ENCODE measurements at regions not wholly inside any gene's neighbourhood (a gene's known extent, or its start where the extent isn't known, plus 50 kb on each side); places are given as distances from the start of the nearest gene placed in this dataset.

GRCh38 chr11:45022294-45023064 is 71.8 kb upstream of the TP53I11 start:
- no peaks in the 10 kb centered on the region for H3K27me3 ChIP-seq (ENCODE audit: control insufficient read depth, insufficient read depth, low read length)
- H3K9me3 ChIP-seq (ENCODE audit: control insufficient read depth in 2 of 3, insufficient read depth in 1 of 3, low read length in 3 of 3) = no peaks in the 10 kb centered on the region
- H3K4me1 ChIP-seq (ENCODE audit: control insufficient read depth in 2 of 3, insufficient read depth in 2 of 3, low read depth in 1 of 3, low read length in 3 of 3) = peaks cover 0 to 9% (median 0%) of the 10 kb centered on the region in 3 donors
- H3K4me3 ChIP-seq (ENCODE audit: low read length in 3 of 3) = no peak overlapping the region
- no peaks in the 10 kb centered on the region for H3K36me3 ChIP-seq (ENCODE audit: control insufficient read depth in 2 of 3, insufficient read depth in 3 of 3, low read length in 3 of 3)
- DNase-seq (peak in 3 of 5 donors; percentile 16 to 51 (median 24)), FAIRE-seq (no peak)
- TF ChIP-seq, protein P1, sequence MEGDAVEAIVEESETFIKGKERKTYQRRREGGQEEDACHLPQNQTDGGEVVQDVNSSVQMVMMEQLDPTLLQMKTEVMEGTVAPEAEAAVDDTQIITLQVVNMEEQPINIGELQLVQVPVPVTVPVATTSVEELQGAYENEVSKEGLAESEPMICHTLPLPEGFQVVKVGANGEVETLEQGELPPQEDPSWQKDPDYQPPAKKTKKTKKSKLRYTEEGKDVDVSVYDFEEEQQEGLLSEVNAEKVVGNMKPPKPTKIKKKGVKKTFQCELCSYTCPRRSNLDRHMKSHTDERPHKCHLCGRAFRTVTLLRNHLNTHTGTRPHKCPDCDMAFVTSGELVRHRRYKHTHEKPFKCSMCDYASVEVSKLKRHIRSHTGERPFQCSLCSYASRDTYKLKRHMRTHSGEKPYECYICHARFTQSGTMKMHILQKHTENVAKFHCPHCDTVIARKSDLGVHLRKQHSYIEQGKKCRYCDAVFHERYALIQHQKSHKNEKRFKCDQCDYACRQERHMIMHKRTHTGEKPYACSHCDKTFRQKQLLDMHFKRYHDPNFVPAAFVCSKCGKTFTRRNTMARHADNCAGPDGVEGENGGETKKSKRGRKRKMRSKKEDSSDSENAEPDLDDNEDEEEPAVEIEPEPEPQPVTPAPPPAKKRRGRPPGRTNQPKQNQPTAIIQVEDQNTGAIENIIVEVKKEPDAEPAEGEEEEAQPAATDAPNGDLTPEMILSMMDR (IDR thresholded peaks at IDR 0.05; ENCODE audit: borderline replicate concordance, extremely low read depth, insufficient read depth) = no peak
- intact Hi-C loops (cut with DNase I) = no loop called here
- H3K9ac ChIP-seq (ENCODE audit: low read length in 3 of 3) = no peak overlapping the region
- no peak overlapping the region for H3K27ac ChIP-seq (ENCODE audit: low read depth in 2 of 2, low read length in 2 of 2)

DNA sequence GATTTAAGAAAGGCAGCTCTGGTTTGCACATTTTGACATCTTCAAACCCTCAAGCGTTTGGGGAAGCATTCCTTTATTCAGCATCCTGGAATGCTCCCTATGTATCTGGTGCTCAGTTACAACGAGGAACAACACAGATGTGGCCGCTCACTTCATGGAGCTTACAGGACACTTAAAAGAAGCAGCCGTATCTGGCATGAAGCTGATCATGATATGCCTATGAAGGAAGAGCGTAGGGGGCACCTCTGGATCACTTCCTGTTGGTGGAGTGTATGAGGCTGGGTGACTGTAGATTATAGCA is 72.3 kb upstream of the TP53I11 start:
- Histone ChIP-seq H3K4me1 (ENCODE audit: control insufficient read depth in 2 of 3, insufficient read depth in 2 of 3, low read depth in 1 of 3, low read length in 3 of 3) (peaks cover 0 to 9% (median 0%) of the 10 kb centered on the region in 3 donors), H3K9ac (ENCODE audit: low read length in 3 of 3) (no peak overlapping the region), H3K27me3 (ENCODE audit: control insufficient read depth, insufficient read depth, low read length) (no peaks in the 10 kb centered on the region), H3K9me3 (ENCODE audit: control insufficient read depth in 2 of 3, insufficient read depth in 1 of 3, low read length in 3 of 3) (no peaks in the 10 kb centered on the region), H3K27ac (ENCODE audit: low read depth in 2 of 2, low read length in 2 of 2) (no peak overlapping the region), H3K4me3 (ENCODE audit: low read length in 3 of 3) (no peak overlapping the region), H3K36me3 (ENCODE audit: control insufficient read depth in 2 of 3, insufficient read depth in 3 of 3, low read length in 3 of 3) (no peaks in the 10 kb centered on the region)
- DNase-seq = no peak
- intact Hi-C loops (cut with DNase I) = no loop called here
- TF ChIP-seq, protein P1 (IDR thresholded peaks at IDR 0.05; ENCODE audit: borderline replicate concordance, extremely low read depth, insufficient read depth) = no peak
- no peak for FAIRE-seq

- intact Hi-C loops (cut with DNase I) = no loop called here
- Histone ChIP-seq H3K9me3 (ENCODE audit: control insufficient read depth in 2 of 3, insufficient read depth in 1 of 3, low read length in 3 of 3) (no peaks in the 10 kb centered on the region), H3K36me3 (ENCODE audit: control insufficient read depth in 2 of 3, insufficient read depth in 3 of 3, low read length in 3 of 3) (no peaks in the 10 kb centered on the region), H3K4me3 (ENCODE audit: low read length in 3 of 3) (no peak overlapping the region), H3K4me1 (ENCODE audit: control insufficient read depth in 2 of 3, insufficient read depth in 2 of 3, low read depth in 1 of 3, low read length in 3 of 3) (peaks cover 0 to 9% (median 0%) of the 10 kb centered on the region in 3 donors), H3K27me3 (ENCODE audit: control insufficient read depth, insufficient read depth, low read length) (no peaks in the 10 kb centered on the region), H3K27ac (ENCODE audit: low read depth in 2 of 2, low read length in 2 of 2) (no peak overlapping the region), H3K9ac (ENCODE audit: low read length in 3 of 3) (no peak overlapping the region)
- FAIRE-seq (no peak), DNase-seq (no peak)
- TF ChIP-seq, protein P1 (IDR thresholded peaks at IDR 0.05; ENCODE audit: borderline replicate concordance, extremely low read depth, insufficient read depth) = no peak
Measured at GRCh38 chr11:45024316-45024715, 73.6 kb upstream of the TP53I11 start.
